ENCODE measurements at regions not wholly inside any gene's neighbourhood (a gene's known extent, or its start where the extent isn't known, plus 50 kb on each side); places are given as distances from the start of the nearest gene placed in this dataset.

GRCh38 chr13:40120781-40121180 lies 465.3 kb downstream of the COG6 start:
- Histone ChIP-seq H3K9me3 (replicated peaks in 1 of 2; ENCODE audit: control insufficient read depth in 1 of 2, insufficient read depth in 1 of 2, low read length in 2 of 2) (no peaks in the 10 kb centered on the region), H4K20me1 (ENCODE audit: insufficient read depth, low read length) (no peaks in the 10 kb centered on the region), H2AFZ (ENCODE audit: insufficient read depth, low read depth, low read length, poor library complexity, severe bottlenecking) (no peak overlapping the region), H3K27me3 (ENCODE audit: control insufficient read depth in 2 of 2, insufficient read depth in 2 of 2, low read length in 2 of 2) (no peaks in the 10 kb centered on the region), H3K9ac (ENCODE audit: insufficient read depth, low read length, poor library complexity, severe bottlenecking) (no peak overlapping the region), H3K36me3 (replicated peaks in 1 of 2; ENCODE audit: control insufficient read depth in 1 of 2, insufficient read depth in 2 of 2, low read length in 2 of 2) (no peaks in the 10 kb centered on the region), H3K79me2 (ENCODE audit: insufficient read depth, low read length) (no peaks in the 10 kb centered on the region), H3K27ac (ENCODE audit: low read depth in 1 of 2, low read length in 2 of 2) (no peak overlapping the region), H3K4me1 (ENCODE audit: control insufficient read depth in 1 of 2, insufficient read depth in 2 of 2, low read length in 2 of 2) (peaks cover 0 to 4% of the 10 kb centered on the region in 2 donors), H3K4me3 (replicated peaks in 1 of 3; ENCODE audit: low read depth in 2 of 3, low read length in 3 of 3) (no peak overlapping the region), H3K4me2 (replicated peaks; ENCODE audit: extremely low read depth, low read length, poor library complexity, severe bottlenecking) (no peak overlapping the region)
- H3K9me3 Mint-ChIP-seq: peaks cover 0 to 6% (median 4%) of the 10 kb centered on the region in 7 donors
- H3K27me3 Mint-ChIP-seq (ENCODE audit: low read depth in 3 of 3): peaks cover 0 to 6% (median 1%) of the 10 kb centered on the region in 3 donors
- intact Hi-C loops (cut with micrococcal nuclease): no loop called here
- TF ChIP-seq CTCF (IDR thresholded peaks at IDR 0.05): no peak
- no peak overlapping the region for H3K27ac Mint-ChIP-seq
- H3K36me3 Mint-ChIP-seq: no peaks in the 10 kb centered on the region
- no peak for DNase-seq
- 100% methylated on average over 1 of the region's 4 CpGs for WGBS (ENCODE audit: insufficient coverage)
- H3K4me3 Mint-ChIP-seq: no peak overlapping the region
- H3K4me1 Mint-ChIP-seq: peaks cover 4% of the 10 kb centered on the region

GRCh38 chr13:40121722-40122121 lies 466.3 kb downstream of the COG6 start:
- Histone ChIP-seq H3K4me1 (ENCODE audit: control insufficient read depth in 1 of 2, insufficient read depth in 2 of 2, low read length in 2 of 2) (no peaks in the 10 kb centered on the region), H3K4me2 (replicated peaks; ENCODE audit: extremely low read depth, low read length, poor library complexity, severe bottlenecking) (no peak overlapping the region), H3K36me3 (replicated peaks in 1 of 2; ENCODE audit: control insufficient read depth in 1 of 2, insufficient read depth in 2 of 2, low read length in 2 of 2) (no peaks in the 10 kb centered on the region), H3K79me2 (ENCODE audit: insufficient read depth, low read length) (no peaks in the 10 kb centered on the region), H3K27ac (ENCODE audit: low read depth in 1 of 2, low read length in 2 of 2) (no peak overlapping the region), H3K27me3 (ENCODE audit: control insufficient read depth in 2 of 2, insufficient read depth in 2 of 2, low read length in 2 of 2) (no peaks in the 10 kb centered on the region), H4K20me1 (ENCODE audit: insufficient read depth, low read length) (no peaks in the 10 kb centered on the region), H2AFZ (ENCODE audit: insufficient read depth, low read depth, low read length, poor library complexity, severe bottlenecking) (no peak overlapping the region), H3K9me3 (replicated peaks in 1 of 2; ENCODE audit: control insufficient read depth in 1 of 2, insufficient read depth in 1 of 2, low read length in 2 of 2) (no peaks in the 10 kb centered on the region), H3K9ac (ENCODE audit: insufficient read depth, low read length, poor library complexity, severe bottlenecking) (no peak overlapping the region), H3K4me3 (replicated peaks in 1 of 3; ENCODE audit: low read depth in 2 of 3, low read length in 3 of 3) (no peak overlapping the region)
- no peak for TF ChIP-seq CTCF (IDR thresholded peaks at IDR 0.05)
- no peaks in the 10 kb centered on the region for H3K4me1 Mint-ChIP-seq
- no peaks in the 10 kb centered on the region for H3K36me3 Mint-ChIP-seq
- H3K27me3 Mint-ChIP-seq (ENCODE audit: low read depth in 3 of 3): peaks cover 0 to 6% (median 1%) of the 10 kb centered on the region in 3 donors
- peaks cover 0 to 6% (median 4%) of the 10 kb centered on the region in 7 donors for H3K9me3 Mint-ChIP-seq
- H3K27ac Mint-ChIP-seq: no peak overlapping the region
- 86% methylated on average over 1 of the region's 2 CpGs for WGBS (ENCODE audit: insufficient coverage)
- no peak overlapping the region for H3K4me3 Mint-ChIP-seq
- DNase-seq: no peak
- intact Hi-C loops (cut with micrococcal nuclease): no loop called here
